Activated CD8-positive, alpha-beta memory T cell treated with anti-CD3 and anti-CD28 coated beads, Interleukin-2, amount 50 U/mL, for 4 hours (primary cell): ENCODE measurements at regions not wholly inside any gene's neighbourhood (a gene's known extent, or its start where the extent isn't known, plus 50 kb on each side); places are given as distances from the start of the nearest gene placed in this dataset.
A peak's percentile ranks its signal among the peaks of the same experiment; 100 is the strongest.

Source experiments
- DNase-seq: peaks from one replicate; pipeline ENCODE4 v3.0.0-alpha.2; 2020

GRCh38 chr15:39095218-39095879 lies 485.5 kb upstream of the THBS1 start:
- no peak for DNase-seq

DNA sequence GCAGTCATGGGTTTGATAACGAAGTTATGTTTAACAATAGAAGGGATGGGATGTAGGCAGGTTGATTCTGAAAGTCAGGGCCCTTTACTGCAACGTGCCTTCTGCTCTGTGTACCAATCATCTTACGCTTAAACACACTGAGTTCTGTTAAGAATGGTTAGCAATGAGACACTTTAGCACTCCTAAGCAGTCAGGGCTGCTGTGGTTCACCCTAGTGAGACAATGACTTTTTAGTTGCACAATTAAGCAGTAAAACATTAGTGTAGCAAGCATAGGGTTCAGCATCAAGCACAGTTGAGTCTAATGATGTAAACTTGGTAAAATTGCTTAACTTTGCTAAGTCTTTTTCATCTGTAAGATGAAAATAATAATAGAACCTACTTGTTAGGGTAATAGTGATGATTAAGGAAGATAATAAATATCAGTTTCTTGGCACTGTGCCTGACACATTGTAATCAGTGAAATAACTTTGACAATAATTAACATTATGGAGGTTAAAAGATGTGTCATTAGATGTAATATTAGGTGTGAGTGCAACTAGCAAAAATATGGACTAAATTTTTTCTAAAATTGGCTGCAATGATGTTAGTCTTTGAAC lies 484.2 kb upstream of the THBS1 start:
- DNase-seq = no peak

DNA sequence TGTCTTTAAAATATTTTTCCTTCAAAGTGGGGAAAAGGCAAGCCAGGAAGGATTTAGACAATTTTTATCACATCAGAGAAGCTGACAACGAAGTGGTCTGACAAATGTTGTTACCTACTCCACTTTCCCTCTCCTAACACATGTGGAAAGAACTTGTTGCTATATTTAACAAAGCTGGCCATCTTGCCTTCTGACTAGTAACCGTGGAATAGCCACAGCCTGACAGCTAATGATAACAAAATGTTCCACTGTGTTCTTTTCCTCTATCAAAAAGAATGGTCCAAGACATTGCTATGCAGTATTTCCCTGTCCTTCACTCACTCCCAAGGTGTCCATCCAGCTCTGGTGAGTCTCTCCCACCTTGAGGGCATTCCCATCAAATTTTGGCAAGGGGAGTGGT lies 481.4 kb upstream of the THBS1 start:
- DNase-seq = no peak

GRCh38 chr15:39100106-39100660 lies 480.7 kb upstream of the THBS1 start:
- DNase-seq = no peak

DNA sequence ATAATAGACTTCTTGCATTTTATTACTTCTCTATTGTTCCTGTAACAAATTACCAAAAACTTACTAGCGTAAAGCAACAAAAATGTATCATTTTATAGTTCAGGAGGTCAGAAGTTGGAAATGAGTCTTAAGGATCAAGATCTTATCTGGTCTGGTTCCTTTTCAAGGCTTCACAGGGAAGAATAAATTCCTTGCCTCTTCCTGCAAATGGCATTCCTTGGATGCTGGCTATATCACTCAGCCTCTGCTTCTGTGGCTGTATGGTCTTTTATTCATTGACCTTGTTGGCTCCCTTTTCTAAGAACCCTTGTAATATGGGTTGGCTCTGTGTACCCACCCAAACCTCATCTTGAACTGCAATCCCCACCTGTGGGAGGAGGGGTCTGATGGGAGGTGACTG lies 478.4 kb upstream of the THBS1 start:
- no peak for DNase-seq

- no peak for DNase-seq
These were observed 473.9 kb upstream of the THBS1 start for GRCh38 chr15:39106950-39107349.

- no peak for DNase-seq
These were observed 472.9 kb upstream of the THBS1 start for GRCh38 chr15:39108021-39108420.

DNA sequence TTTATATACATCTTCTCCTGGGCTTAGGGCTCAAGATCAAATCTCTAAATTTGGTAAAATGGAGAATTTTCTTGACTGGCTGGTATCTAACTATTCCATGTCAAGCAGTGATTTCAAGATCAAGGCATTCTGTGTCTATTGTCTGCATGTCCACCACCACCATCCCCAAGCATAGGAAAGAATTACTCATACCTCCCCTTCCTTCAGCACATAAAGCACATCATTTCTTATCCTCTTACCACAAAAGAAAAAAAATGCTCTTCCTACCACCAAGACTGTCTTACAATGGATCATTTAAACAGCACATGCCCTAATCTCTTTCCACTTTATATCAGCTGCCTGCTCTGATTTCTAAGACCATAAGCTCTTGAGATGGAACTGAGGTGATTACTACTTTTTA lies 470.5 kb upstream of the THBS1 start:
- DNase-seq = no peak

- DNase-seq = no peak
These were observed 470.1 kb upstream of the THBS1 start for GRCh38 chr15:39110746-39111145.

DNA sequence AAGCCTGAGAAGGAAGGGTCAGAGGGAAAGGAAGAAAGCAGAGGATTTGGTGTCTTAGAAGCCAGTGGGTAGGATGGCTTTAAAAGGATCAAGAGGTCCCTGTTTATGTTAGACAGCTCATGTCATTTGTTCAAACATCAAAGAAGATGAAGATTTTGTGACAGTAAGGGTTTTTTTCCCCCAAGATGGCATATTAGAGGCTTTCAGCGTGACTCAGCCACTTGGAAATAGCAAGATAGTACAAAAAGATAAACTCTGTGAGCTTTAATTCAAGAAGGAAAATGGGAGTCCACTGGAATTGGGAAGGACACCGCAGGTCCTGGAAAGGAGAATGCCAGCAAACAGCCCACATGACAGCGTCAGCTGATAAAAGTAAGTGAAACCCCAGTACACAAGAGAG lies 467.1 kb upstream of the THBS1 start:
- DNase-seq = no peak

GRCh38 chr15:39114690-39115378 lies 466.0 kb upstream of the THBS1 start:
- DNase-seq = no peak

DNA sequence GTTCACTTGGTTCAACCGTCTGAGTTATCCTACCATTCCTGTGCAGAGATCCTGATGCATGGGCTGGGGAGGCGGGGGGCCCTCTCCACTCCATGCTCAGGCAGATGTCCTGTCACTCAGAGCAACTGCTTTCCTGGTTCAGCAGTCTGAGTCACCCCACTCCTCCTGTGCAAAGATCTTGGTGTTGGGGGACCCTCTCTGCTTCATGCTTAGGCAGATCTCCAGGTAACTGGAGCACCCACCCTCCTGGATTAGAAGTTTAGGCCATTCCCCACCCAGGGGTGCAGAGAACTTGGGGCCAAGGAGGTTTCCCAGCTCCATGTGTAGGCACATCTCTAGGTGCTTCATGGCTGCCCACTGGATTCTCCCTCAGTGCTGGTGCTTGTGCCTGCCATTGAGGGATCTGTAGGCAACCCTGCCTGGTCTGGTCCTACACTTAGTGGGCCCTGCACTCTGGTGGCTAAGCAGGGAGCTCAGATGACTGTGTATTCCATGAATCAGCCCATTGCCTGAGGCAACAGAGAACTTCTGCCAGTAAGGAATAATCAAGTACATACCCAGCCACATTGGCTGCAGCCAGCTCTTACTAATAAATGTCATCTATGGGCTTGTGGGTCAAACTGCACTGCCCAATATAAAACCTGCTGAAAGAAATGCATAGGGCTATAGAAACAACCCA lies 465.4 kb upstream of the THBS1 start:
- no peak for DNase-seq

GRCh38 chr15:39118510-39118909 lies 462.4 kb upstream of the THBS1 start:
- DNase-seq = no peak

DNA sequence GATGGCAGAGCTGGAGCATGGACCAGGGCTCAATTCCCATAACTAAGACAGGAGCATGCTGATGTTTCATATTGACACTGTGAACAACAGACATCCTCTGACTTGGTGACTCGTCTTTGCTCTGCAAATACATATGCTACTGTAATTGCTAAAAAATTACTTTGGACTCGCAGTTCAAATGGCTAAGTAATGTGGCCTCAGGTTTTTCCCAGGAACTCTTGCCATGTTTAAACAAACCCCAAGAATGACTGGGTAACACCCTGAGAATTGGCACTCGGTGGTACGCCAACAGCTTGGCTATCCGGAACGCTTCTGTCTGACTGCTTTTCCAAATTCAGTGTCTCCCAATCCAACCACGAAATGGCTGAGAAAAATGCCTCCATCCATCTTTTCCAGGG lies 456.7 kb upstream of the THBS1 start:
- no peak for DNase-seq

DNA sequence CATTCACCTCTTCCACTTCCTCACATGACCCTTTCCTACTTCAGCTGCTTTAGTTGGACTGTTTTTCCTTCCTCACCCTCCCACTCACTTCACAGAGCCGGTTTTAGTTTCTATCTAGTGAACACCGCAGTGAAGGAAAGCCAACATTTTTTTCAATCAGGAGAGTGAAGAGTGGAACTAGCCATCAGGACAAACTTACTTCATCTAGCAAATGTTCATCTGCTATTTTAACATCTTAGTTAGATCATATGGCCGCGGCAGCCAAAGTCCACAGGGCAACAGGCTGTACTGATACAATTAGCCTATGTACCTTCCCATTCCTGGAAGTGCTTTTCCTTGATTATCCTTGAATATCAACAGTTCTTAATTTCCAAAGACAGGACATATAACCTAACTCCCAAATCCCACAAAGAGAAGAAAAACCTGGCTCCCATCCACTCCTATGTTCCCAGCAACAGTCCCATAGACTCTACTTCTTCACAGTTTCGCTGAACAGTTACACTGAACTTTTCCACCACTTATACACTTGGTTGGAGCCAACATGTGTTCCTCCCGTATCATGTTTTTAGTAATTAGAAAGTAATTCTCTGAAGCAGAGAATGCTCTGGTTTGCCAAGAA lies 456.2 kb upstream of the THBS1 start:
- no peak for DNase-seq

DNA sequence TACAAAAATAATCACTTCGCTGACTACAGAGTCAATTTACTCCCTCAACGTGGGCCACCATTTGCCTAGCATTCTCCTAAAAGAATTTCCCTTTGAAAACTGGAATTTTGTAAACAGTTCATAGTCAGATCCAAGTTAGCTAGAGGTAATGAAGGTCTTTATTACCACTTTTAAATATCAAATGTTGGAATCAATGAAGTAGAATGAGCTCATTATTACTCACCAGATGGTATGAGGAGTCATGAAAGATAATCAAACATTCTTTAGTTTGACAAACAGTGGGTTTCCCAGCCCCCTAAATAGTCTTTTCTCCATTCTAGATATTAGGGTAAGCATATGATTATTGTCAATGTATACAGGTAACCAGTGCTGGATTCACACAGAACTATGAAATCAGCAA lies 455.7 kb upstream of the THBS1 start:
- DNase-seq = no peak

DNA sequence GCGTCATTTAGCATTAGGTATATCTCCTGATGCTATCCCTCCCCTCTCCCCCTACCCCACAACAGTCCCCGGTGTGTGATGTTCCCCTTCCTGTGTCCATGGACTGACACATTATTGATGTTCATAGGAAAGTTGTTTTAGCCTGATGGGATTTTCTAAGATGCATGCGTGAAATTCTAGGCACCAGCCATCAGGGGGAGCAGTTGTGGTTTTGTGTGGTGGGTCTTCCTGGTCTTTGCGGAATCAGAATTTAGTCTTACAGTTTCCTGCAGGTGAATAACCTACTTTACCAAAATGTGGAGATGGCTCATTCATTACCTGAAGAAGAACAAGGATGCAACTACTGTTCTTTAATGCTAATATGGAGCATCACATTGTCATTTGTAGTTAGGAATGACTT lies 455.0 kb upstream of the THBS1 start:
- DNase-seq = peak; percentile 18

DNA sequence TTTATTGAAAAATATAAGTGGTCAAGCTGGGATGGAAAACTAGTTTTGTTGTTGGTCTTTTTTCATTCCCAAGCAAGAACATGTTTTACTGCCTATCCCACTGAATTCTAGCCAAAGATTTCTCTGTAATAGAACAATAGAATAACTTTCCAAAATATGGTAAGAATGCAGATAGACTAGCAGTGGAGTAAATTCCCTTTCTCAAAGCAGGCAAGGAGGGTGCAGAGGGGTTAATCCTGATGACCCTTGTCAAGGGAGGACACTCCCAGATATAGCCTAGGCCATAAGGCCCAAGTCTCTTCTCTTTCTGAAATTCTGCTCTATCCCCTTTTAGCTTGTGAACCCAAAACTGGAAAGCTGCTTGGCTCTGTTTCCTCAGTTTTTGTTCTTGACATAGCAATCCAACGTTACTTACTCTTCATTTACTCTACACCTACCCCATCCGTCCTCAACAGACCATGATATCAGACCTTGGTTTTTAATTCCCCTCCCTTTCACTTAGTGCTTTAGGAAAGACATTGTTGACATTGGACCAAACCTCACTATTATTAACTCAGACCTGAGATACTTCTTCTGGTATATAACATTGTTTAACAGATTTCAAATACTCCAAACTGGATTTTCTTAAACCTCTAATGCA lies 453.6 kb upstream of the THBS1 start:
- DNase-seq = no peak

DNA sequence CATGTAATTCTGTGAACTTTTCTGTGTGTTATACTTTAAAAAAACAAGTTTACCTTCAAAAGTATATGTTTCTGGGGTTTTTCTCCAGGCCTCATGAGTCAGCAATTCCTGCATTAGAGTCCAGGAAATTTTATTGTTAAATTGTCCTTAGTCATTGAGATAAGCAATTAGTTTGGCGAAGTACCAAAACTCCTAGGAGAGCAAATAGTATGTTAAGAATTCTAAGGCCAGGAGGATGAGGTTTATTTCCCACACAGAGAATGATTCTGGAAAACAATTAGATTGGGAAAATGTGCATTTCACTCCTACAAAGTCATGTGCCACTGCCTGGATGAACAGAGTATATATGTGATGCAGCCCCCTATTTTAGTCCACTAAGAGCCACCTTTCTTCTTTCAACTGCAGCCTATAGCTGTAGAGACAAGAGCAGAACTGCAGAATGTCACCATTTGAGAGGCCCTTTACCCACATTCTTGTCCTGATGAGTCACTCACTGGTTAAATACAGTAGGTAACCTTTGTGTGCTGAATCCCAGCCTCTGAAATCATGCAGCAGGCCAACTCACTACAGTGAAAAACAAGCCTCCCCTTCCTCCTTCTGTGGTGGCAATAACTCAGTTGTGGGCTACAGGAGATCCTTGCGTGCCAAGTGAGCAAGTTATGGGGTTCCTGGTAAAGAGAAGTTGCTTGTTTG lies 452.8 kb upstream of the THBS1 start:
- DNase-seq = no peak

DNA sequence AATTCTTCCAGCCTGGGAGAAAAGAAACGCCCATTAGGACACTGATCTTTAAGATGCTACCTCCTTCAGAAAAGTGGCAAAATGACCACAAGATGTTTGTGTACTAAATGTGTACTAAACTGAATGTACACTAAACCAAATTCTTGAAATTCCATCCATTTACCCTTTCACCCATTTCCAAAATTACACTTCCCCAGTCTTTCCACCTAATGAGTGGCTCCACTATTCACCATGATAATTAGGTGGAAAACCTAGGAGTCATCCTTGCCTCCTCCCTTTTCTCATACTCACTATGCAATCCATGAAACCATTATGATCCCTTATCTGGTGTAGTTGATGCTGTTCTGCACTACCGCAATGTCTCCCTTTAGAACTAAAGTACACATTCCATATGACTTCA lies 452.1 kb upstream of the THBS1 start:
- no peak for DNase-seq

GRCh38 chr15:39130556-39131379 lies 450.1 kb upstream of the THBS1 start:
- DNase-seq = no peak
